GM23338 (cell line): ENCODE measurements at regions not wholly inside any gene's neighbourhood (a gene's known extent, or its start where the extent isn't known, plus 50 kb on each side); places are given as distances from the start of the nearest gene placed in this dataset.

ENCODE experiments used
- CREB1 ChIP-seq: fragments of 250-450 bp; sonication (Bioruptor Pico); IDR thresholded peaks from 2 replicates; pipeline ENCODE4 v1.5.0; 2020; ENCODE audit warnings: low read depth, mild to moderate bottlenecking, moderate library complexity
- EZH2 ChIP-seq: fragments of 200-600 bp; sonication (generic); IDR thresholded peaks from one replicate; pipeline ENCODE4 v1.8.0; 2017; ENCODE audit warnings: antibody characterized with exemption, mild to moderate bottlenecking, low read depth; ENCODE audit not compliant: unreplicated experiment
- EZH2phosphoT487 ChIP-seq: fragments of 200-600 bp; sonication (generic); IDR thresholded peaks from one replicate; pipeline ENCODE4 v1.8.1; 2018; ENCODE audit warnings: antibody characterized with exemption; ENCODE audit not compliant: unreplicated experiment
- JUNB ChIP-seq: IDR thresholded peaks from one replicate; pipeline ENCODE4 v1.6.1; 2016; ENCODE audit warnings: antibody characterized with exemption; ENCODE audit not compliant: unreplicated experiment
- NANOG ChIP-seq: IDR thresholded peaks from 2 replicates; pipeline ENCODE4 v1.6.1; 2016; ENCODE audit warnings: antibody characterized with exemption, borderline replicate concordance
- POLR2AphosphoS5 ChIP-seq: IDR thresholded peaks from 2 replicates; pipeline ENCODE4 v1.6.1; 2016; ENCODE audit warnings: antibody characterized with exemption, low read depth
- TF ChIP-seq, protein P1 (sequence below), 2 experiments: fragments of 200-600 bp in 1 of 2; sonication (generic) in 1 of 2; conservative IDR thresholded peaks; 2 replicates each; pipeline versions ENCODE4 v1.5.1 to v1.6.1; 2016 to 2017; ENCODE audit warnings: antibody characterized with exemption in 2 of 2, low read depth in 2 of 2, mild to moderate bottlenecking in 2 of 2, moderate library complexity in 1 of 2
- TF ChIP-seq, protein P2 (sequence below): IDR thresholded peaks from one replicate; pipeline ENCODE4 v1.6.1; 2018; ENCODE audit warnings: antibody characterized with exemption; ENCODE audit not compliant: unreplicated experiment

DNA sequence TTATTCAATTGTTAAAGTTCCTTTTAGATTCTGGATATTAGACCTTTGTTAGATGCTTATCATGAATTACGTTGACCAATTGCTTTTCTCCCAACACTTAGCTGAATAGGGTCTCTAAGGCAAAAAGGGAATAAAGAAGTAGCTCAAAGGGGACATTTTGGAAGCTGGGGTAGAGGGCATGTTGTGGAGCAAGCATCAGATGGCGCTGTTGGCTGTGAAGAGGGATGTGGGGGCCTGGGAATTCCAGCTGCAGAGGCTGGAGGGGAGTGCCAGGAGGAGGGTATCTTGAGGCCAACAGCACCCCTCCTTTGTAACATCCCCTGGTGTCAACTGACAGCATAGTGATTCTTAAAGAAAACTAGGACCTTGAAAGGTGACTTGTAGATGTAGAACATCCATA lies 198.2 kb downstream of the ADCYAP1 start:
- TF ChIP-seq, protein P1, sequence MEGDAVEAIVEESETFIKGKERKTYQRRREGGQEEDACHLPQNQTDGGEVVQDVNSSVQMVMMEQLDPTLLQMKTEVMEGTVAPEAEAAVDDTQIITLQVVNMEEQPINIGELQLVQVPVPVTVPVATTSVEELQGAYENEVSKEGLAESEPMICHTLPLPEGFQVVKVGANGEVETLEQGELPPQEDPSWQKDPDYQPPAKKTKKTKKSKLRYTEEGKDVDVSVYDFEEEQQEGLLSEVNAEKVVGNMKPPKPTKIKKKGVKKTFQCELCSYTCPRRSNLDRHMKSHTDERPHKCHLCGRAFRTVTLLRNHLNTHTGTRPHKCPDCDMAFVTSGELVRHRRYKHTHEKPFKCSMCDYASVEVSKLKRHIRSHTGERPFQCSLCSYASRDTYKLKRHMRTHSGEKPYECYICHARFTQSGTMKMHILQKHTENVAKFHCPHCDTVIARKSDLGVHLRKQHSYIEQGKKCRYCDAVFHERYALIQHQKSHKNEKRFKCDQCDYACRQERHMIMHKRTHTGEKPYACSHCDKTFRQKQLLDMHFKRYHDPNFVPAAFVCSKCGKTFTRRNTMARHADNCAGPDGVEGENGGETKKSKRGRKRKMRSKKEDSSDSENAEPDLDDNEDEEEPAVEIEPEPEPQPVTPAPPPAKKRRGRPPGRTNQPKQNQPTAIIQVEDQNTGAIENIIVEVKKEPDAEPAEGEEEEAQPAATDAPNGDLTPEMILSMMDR (conservative IDR thresholded peaks at IDR 0.05; ENCODE audit: low read depth in 2 of 2), result peak; percentile 40 to 51; a peak in 3 of 4 replicates
- TF ChIP-seq EZH2phosphoT487 (no peak), POLR2AphosphoS5 (no peak), JUNB (no peak), CREB1 (CRISPR knock-in tag) (no peak), EZH2 (no peak), NANOG (no peak)
- TF ChIP-seq, protein P2, sequence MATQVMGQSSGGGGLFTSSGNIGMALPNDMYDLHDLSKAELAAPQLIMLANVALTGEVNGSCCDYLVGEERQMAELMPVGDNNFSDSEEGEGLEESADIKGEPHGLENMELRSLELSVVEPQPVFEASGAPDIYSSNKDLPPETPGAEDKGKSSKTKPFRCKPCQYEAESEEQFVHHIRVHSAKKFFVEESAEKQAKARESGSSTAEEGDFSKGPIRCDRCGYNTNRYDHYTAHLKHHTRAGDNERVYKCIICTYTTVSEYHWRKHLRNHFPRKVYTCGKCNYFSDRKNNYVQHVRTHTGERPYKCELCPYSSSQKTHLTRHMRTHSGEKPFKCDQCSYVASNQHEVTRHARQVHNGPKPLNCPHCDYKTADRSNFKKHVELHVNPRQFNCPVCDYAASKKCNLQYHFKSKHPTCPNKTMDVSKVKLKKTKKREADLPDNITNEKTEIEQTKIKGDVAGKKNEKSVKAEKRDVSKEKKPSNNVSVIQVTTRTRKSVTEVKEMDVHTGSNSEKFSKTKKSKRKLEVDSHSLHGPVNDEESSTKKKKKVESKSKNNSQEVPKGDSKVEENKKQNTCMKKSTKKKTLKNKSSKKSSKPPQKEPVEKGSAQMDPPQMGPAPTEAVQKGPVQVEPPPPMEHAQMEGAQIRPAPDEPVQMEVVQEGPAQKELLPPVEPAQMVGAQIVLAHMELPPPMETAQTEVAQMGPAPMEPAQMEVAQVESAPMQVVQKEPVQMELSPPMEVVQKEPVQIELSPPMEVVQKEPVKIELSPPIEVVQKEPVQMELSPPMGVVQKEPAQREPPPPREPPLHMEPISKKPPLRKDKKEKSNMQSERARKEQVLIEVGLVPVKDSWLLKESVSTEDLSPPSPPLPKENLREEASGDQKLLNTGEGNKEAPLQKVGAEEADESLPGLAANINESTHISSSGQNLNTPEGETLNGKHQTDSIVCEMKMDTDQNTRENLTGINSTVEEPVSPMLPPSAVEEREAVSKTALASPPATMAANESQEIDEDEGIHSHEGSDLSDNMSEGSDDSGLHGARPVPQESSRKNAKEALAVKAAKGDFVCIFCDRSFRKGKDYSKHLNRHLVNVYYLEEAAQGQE, result no peak
